Progenitor cell of endocrine pancreas (in vitro differentiated cells): ENCODE measurements at regions not wholly inside any gene's neighbourhood (a gene's known extent, or its start where the extent isn't known, plus 50 kb on each side); places are given as distances from the start of the nearest gene placed in this dataset.

Experiments
- DNase-seq: peaks from one replicate; pipeline ENCODE4 v3.0.0; 2021; ENCODE audit warnings: low spot score; ENCODE audit not compliant: unreplicated experiment
- H3K27ac Mint-ChIP-seq: 2 replicates; pipeline ENCODE4 v1.8.0; 2021; ENCODE audit warnings: mild to moderate bottlenecking, moderate library complexity, mixed read lengths
- H3K27me3 Mint-ChIP-seq: 2 replicates; pipeline ENCODE4 v1.8.0; 2021; ENCODE audit warnings: mixed read lengths
- H3K36me3 Mint-ChIP-seq: 2 replicates; pipeline ENCODE4 v1.8.0; 2022; ENCODE audit warnings: mixed read lengths; ENCODE audit not compliant: insufficient read depth
- H3K4me1 Mint-ChIP-seq: 2 replicates; pipeline ENCODE4 v1.8.0; 2021; ENCODE audit warnings: low read depth, mixed read lengths
- H3K4me3 Mint-ChIP-seq: 2 replicates; pipeline ENCODE4 v1.8.0; 2021; ENCODE audit warnings: low read depth, mild to moderate bottlenecking, moderate library complexity, mixed read lengths
- H3K9me3 Mint-ChIP-seq: 2 replicates; pipeline ENCODE4 v1.8.0; 2021; ENCODE audit warnings: low read depth, mixed read lengths
- TF ChIP-seq, protein P1 (sequence below): fragments of 200-600 bp; sonication (generic); IDR thresholded peaks from one replicate; pipeline ENCODE4 v1.5.0; 2021; ENCODE audit warnings: antibody characterized with exemption, mild to moderate bottlenecking; ENCODE audit not compliant: unreplicated experiment

DNA sequence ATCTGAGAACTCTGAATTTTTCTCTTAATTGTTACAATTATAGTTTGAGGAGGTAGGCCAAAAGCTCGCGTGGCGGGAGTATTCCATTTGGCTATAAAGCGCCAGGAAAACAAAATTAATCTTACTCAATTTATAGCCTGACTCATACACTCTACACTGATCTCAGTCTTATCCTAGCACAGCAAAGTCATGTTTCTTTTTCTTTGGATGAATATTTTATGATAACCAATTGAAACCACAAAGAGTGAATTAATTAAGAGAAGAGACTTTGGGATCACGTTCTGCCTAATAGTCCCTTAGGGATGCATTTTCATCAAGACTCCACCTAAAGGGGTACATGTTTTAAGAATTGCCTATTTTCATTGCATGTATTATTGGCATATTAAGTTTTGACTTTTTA lies 420.8 kb downstream of the HGF start:
- peaks cover 11% of the 10 kb centered on the region for H3K9me3 Mint-ChIP-seq
- no peaks in the 10 kb centered on the region for H3K27me3 Mint-ChIP-seq
- no peaks in the 10 kb centered on the region for H3K36me3 Mint-ChIP-seq
- TF ChIP-seq, protein P1, sequence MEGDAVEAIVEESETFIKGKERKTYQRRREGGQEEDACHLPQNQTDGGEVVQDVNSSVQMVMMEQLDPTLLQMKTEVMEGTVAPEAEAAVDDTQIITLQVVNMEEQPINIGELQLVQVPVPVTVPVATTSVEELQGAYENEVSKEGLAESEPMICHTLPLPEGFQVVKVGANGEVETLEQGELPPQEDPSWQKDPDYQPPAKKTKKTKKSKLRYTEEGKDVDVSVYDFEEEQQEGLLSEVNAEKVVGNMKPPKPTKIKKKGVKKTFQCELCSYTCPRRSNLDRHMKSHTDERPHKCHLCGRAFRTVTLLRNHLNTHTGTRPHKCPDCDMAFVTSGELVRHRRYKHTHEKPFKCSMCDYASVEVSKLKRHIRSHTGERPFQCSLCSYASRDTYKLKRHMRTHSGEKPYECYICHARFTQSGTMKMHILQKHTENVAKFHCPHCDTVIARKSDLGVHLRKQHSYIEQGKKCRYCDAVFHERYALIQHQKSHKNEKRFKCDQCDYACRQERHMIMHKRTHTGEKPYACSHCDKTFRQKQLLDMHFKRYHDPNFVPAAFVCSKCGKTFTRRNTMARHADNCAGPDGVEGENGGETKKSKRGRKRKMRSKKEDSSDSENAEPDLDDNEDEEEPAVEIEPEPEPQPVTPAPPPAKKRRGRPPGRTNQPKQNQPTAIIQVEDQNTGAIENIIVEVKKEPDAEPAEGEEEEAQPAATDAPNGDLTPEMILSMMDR: no peak
- DNase-seq: no peak
- H3K27ac Mint-ChIP-seq: no peak overlapping the region
- H3K4me3 Mint-ChIP-seq: no peak overlapping the region
- H3K4me1 Mint-ChIP-seq: no peaks in the 10 kb centered on the region

DNA sequence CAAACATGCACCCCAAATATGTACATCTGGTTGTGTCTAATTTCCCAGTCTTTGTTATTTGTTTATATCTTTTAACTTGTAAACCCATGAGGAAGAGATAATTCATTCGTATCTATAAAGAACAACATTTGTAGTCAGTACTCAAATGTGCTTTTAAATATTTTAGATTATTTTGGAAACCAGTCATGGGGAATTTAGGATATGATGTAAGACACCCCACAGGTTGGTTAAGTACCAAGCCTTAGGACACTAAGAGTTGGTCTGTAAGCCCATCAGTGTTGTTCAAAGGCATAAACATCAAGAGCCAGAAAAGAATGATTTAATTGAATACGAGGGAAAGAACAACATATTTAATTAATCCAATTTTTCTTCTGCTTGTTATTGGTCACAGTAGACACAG lies 421.1 kb upstream of the SEMA3C start:
- Mint-ChIP-seq H3K36me3 (no peaks in the 10 kb centered on the region), H3K4me3 (no peak overlapping the region), H3K27me3 (no peaks in the 10 kb centered on the region), H3K27ac (no peak overlapping the region), H3K9me3 (peaks cover 4% of the 10 kb centered on the region), H3K4me1 (peaks cover 8% of the 10 kb centered on the region)
- TF ChIP-seq, protein P1: no peak
- DNase-seq: no peak

DNA sequence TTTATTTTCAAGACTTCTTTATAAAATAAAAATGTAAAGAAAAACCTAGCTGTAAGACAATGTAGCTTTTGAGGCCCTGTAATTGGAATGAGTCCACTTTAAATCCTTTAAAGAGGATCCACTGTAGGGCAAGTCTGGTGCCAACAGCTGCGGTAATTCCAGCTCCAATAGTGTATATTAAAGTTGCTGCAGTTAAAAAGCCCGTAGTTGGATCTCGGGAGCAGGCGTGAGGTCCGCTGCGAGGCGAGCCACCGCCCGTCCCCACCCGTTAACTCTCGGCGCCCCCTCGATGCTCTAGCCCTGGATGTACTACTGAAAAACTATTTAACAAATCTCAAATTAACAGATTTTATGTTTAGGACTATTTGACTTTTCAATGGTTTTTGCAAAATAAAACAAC lies 414.7 kb upstream of the SEMA3C start:
- H3K4me3 Mint-ChIP-seq: no peak overlapping the region
- H3K4me1 Mint-ChIP-seq: peaks cover 5% of the 10 kb centered on the region
- TF ChIP-seq, protein P1: no peak
- H3K27me3 Mint-ChIP-seq: no peaks in the 10 kb centered on the region
- H3K36me3 Mint-ChIP-seq: no peaks in the 10 kb centered on the region
- DNase-seq: no peak
- H3K9me3 Mint-ChIP-seq: peaks cover 6% of the 10 kb centered on the region
- no peak overlapping the region for H3K27ac Mint-ChIP-seq

DNA sequence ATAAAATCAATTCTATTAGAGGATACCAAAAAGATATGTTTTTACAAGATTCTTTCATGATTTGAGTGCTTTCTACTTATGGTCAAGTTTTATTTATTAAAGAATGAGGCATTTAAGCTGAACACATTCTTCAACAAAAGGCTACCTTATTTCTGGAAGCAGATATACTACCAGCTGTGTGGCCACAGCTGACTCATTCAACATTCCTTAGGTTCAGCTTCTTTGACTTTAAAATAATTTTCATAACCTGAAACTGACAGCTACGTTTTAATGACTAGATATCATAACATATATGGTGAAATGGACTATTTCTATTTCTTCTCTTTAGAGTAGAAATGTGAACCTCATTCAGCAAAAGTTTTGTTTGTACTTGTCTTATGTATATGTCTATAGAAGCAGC lies 414.2 kb upstream of the SEMA3C start:
- H3K27ac Mint-ChIP-seq: no peak overlapping the region
- H3K4me1 Mint-ChIP-seq: peaks cover 5% of the 10 kb centered on the region
- H3K27me3 Mint-ChIP-seq: no peaks in the 10 kb centered on the region
- no peak overlapping the region for H3K4me3 Mint-ChIP-seq
- TF ChIP-seq, protein P1: no peak
- H3K36me3 Mint-ChIP-seq: no peaks in the 10 kb centered on the region
- H3K9me3 Mint-ChIP-seq: peaks cover 6% of the 10 kb centered on the region
- no peak for DNase-seq

DNA sequence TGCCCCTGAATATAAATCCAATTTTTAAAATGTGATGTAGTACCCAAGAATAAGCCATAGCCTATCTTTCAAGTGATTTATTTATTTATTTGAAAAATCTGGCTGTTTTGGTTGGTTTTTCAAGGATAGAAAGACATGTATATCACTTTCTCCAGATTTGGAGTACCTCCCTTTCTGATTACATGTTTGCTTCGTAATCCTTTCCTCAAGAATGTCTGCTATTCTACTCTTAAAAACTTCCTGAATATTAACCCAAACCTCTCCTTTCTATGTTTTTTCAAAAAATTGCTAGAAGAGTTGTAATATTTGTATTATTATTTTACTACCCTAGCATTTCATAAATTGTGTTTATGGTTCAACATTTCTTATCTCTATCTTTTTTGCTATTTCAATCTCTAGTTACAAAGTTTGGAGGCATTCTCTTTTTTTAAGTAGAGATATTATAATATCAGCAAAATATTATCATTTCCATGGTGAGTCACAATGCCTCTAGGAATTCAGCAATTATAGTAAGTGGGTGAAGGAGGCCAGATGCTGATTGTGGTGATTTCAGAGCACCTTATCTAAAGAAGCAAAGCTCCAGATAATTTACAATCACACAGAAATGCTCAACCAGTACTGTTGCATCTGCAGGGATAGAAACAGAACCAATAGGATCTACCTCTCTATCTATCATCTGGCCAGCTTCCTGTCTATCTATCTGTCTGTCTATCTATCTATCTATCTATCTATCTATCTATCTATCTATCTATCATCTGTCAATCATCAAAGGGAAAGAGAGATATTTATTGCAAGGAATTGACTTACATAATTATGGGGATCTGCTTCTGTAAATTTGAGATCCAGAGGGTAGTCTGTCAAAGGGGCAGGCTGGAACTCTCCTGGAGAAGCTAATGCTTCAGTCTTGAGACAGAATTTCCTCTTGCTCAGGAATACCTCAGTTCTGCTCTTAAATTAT lies 412.5 kb upstream of the SEMA3C start:
- Mint-ChIP-seq H3K27me3 (no peaks in the 10 kb centered on the region), H3K9me3 (peaks cover 8% of the 10 kb centered on the region), H3K4me1 (peaks cover 5% of the 10 kb centered on the region), H3K27ac (no peak overlapping the region), H3K4me3 (no peak overlapping the region), H3K36me3 (no peaks in the 10 kb centered on the region)
- no peak for DNase-seq
- TF ChIP-seq, protein P1: no peak
